ENCODE measurements at regions not wholly inside any gene's neighbourhood (a gene's known extent, or its start where the extent isn't known, plus 50 kb on each side); places are given as distances from the start of the nearest gene placed in this dataset.
"Not testable (repeated sequence)": the region's sequence is repeated elsewhere in the genome, so short reads cannot be mapped to it uniquely, and the experiment has no call there.

DNA sequence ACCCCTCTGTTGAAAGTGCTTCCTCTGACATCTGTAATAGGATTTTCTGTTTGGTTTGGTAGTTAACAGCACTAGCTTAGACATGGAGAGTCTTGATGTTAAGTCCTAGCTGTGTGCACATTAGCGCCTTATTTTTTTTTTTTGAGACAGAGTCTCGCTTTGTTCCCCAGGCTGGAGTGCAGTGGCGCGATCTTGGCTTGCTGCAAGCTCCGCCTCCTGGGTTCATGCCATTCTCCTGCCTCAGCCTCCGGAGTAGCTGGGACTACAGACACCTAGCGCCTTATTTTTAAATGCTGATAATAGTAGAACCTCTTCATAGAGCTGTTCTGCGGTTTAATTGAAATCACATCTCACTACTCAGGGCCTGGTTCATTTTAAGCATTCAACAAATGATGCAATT, 131.5 kb downstream of the PLCE1 start:
- TF ChIP-seq, protein P1, sequence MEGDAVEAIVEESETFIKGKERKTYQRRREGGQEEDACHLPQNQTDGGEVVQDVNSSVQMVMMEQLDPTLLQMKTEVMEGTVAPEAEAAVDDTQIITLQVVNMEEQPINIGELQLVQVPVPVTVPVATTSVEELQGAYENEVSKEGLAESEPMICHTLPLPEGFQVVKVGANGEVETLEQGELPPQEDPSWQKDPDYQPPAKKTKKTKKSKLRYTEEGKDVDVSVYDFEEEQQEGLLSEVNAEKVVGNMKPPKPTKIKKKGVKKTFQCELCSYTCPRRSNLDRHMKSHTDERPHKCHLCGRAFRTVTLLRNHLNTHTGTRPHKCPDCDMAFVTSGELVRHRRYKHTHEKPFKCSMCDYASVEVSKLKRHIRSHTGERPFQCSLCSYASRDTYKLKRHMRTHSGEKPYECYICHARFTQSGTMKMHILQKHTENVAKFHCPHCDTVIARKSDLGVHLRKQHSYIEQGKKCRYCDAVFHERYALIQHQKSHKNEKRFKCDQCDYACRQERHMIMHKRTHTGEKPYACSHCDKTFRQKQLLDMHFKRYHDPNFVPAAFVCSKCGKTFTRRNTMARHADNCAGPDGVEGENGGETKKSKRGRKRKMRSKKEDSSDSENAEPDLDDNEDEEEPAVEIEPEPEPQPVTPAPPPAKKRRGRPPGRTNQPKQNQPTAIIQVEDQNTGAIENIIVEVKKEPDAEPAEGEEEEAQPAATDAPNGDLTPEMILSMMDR (IDR thresholded peaks at IDR 0.05): not testable (repeated sequence)
- TF ChIP-seq POLR2A (IDR thresholded peaks at IDR 0.05): not testable (repeated sequence)

Measured in heart left ventricle (tissue), 13 donors.